MCF 10A (cell line): ENCODE measurements at regions not wholly inside any gene's neighbourhood (a gene's known extent, or its start where the extent isn't known, plus 50 kb on each side); places are given as distances from the start of the nearest gene placed in this dataset.

Source experiments
- BruUV-seq: library from RNA; stranded (reverse); fragments of 400-500 nt; replicated peaks from 2 replicates; lab custom pipeline; 2021; lab: Mats Ljungman, UMichigan
- CTCF ChIA-PET: fragments of 300-600 bp; sonication (Branson Sonifier 250); formaldehyde crosslinking; extraction: SDS; loops from one replicate; lab custom pipeline; 2021; ENCODE audit warnings: antibody characterized with exemption, inconsistent platforms; lab: Yijun Ruan, JAX
- POLR2A ChIA-PET: fragments of 300-600, 350-650 bp; sonication (Branson Sonifier 250); formaldehyde crosslinking; extraction: SDS; loops from one replicate; lab custom pipeline; 2020; ENCODE audit warnings: antibody characterized with exemption, inconsistent platforms; lab: Yijun Ruan, JAX
- DNase-seq: peaks from one replicate; pipeline ENCODE4 v3.0.0-alpha.2; 2018; ENCODE audit not compliant: unreplicated experiment
- H3K27ac Mint-ChIP-seq: one replicate; pipeline ENCODE4 v1.8.0; 2022; ENCODE audit warnings: mild to moderate bottlenecking, low read depth, mixed read lengths; ENCODE audit not compliant: unreplicated experiment
- H3K27me3 Mint-ChIP-seq: one replicate; pipeline ENCODE4 v1.8.0; 2022; ENCODE audit warnings: mixed read lengths; ENCODE audit not compliant: insufficient read depth, unreplicated experiment
- H3K36me3 Mint-ChIP-seq: one replicate; pipeline ENCODE4 v1.8.0; 2022; ENCODE audit warnings: mild to moderate bottlenecking, moderate library complexity, mixed read lengths; ENCODE audit not compliant: insufficient read depth, unreplicated experiment
- H3K4me1 Mint-ChIP-seq: one replicate; pipeline ENCODE4 v1.8.0; 2022; ENCODE audit warnings: mixed read lengths; ENCODE audit not compliant: insufficient read depth, unreplicated experiment
- H3K4me3 Mint-ChIP-seq: one replicate; pipeline ENCODE4 v1.8.0; 2022; ENCODE audit warnings: mild to moderate bottlenecking, moderate library complexity, mixed read lengths; ENCODE audit not compliant: unreplicated experiment
- H3K9me3 Mint-ChIP-seq: one replicate; pipeline ENCODE4 v1.8.0; 2022; ENCODE audit warnings: mixed read lengths; ENCODE audit not compliant: unreplicated experiment
- intact Hi-C: fragments of 100-400 bp; cut with micrococcal nuclease; formaldehyde crosslinking; loops from 2 replicates; pipeline ENCODE4 v1.14.1; 2022
- TF ChIP-seq, protein P1 (sequence below): fragments of 200-600 bp; IDR thresholded peaks from one replicate; pipeline ENCODE4 v1.8.0; 2022; ENCODE audit warnings: antibody characterized with exemption, mild to moderate bottlenecking; ENCODE audit not compliant: unreplicated experiment

DNA sequence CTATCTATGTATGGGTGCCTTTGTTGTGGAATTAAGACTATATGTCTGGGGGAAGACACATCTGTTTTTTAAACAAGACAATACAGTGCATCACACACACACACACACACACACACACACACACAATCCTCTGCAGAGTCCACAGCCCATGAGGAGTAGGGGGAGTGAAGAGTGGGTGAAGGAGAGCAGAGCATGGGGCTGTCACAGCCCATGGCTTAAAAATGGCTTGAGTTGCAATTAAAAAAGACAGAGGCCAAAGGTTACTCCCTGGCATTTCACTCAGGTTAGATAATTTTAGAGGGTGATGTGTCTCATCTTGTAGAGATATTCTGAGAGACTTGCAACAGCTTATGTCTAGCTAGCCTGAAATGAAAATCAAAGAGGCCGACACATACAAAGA is 176.5 kb upstream of the PLXNA2 start:
- ChIA-PET CTCF (interaction anchor here (1.1 kb wide), 1 partner anchor 36 kb away, joined by 3 read pairs; no protein-coding TSS in a partner anchor), POLR2A (interaction anchor here (0.6 to 1.3 kb wide), 3 partner anchors 11 to 54 kb away, joined by 3 read pairs; no protein-coding TSS in a partner anchor)
- H3K27me3 Mint-ChIP-seq, result no peaks in the 10 kb centered on the region
- intact Hi-C loops, result no loop called here
- no peak for DNase-seq
- H3K36me3 Mint-ChIP-seq, result no peaks in the 10 kb centered on the region
- BruUV-seq, result no TSS peak
- TF ChIP-seq, protein P1, sequence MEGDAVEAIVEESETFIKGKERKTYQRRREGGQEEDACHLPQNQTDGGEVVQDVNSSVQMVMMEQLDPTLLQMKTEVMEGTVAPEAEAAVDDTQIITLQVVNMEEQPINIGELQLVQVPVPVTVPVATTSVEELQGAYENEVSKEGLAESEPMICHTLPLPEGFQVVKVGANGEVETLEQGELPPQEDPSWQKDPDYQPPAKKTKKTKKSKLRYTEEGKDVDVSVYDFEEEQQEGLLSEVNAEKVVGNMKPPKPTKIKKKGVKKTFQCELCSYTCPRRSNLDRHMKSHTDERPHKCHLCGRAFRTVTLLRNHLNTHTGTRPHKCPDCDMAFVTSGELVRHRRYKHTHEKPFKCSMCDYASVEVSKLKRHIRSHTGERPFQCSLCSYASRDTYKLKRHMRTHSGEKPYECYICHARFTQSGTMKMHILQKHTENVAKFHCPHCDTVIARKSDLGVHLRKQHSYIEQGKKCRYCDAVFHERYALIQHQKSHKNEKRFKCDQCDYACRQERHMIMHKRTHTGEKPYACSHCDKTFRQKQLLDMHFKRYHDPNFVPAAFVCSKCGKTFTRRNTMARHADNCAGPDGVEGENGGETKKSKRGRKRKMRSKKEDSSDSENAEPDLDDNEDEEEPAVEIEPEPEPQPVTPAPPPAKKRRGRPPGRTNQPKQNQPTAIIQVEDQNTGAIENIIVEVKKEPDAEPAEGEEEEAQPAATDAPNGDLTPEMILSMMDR, result no peak
- no peak overlapping the region for H3K27ac Mint-ChIP-seq
- H3K4me1 Mint-ChIP-seq, result no peaks in the 10 kb centered on the region
- no peaks in the 10 kb centered on the region for H3K9me3 Mint-ChIP-seq
- H3K4me3 Mint-ChIP-seq, result no peak overlapping the region

DNA sequence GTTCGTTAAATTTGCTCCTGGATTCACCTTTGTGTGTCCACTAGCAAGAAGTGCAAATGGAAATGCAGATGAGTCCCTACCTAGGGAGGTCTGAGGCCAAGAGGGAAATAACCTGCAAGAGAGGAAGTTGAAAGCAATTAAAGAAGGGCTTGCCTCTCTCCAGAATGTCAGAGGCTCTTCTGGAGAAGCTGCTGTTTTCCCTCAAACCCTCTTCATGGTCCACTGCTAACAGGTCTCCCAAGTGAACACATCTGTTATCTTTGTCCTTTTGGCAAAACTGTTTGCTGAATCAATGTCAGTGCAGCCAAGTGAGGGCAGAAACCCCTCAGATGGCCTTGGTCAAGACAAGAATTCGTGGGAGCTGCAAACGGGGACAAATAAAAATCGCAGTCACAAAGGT is 177.3 kb upstream of the PLXNA2 start:
- ChIA-PET POLR2A (interaction anchor here (1.0 kb wide), 1 partner anchor 12 kb away, joined by 4 read pairs; no protein-coding TSS in a partner anchor), CTCF (interaction anchor here (0.5 to 1.1 kb wide), 3 partner anchors 37 to 525 kb away, joined by 3 read pairs; no protein-coding TSS in a partner anchor)
- Mint-ChIP-seq H3K27me3 (no peaks in the 10 kb centered on the region), H3K36me3 (no peaks in the 10 kb centered on the region), H3K27ac (no peak overlapping the region), H3K9me3 (no peaks in the 10 kb centered on the region), H3K4me3 (no peak overlapping the region), H3K4me1 (no peaks in the 10 kb centered on the region)
- TF ChIP-seq, protein P1, result no peak
- no peak for DNase-seq
- no TSS peak for BruUV-seq
- intact Hi-C loops, result no loop called here

DNA sequence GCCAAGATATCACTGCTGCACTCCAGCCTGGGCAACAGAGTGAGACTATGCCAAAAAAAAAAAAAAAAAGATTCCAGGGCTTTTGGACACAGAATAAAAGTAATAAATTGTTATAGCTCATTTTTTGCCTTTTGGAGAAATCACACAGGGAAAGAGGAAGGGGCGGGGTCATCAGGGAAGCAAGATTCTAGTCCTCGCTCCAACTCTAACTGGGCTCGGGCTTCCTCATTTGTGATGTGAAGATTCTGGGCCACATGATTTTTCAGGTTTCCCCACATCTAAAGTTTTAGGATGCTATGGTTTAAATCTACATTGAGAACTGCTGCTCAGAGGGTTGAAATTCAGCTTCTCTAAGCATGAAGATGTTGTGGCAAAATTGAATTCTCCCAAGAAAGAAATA is 179.3 kb upstream of the PLXNA2 start:
- H3K4me1 Mint-ChIP-seq, result no peaks in the 10 kb centered on the region
- ChIA-PET POLR2A (no interaction called here), CTCF (interaction anchor here (0.6 to 3.2 kb wide), 6 partner anchors 9 to 784 kb away, joined by 3 to 16 read pairs (median 4); no protein-coding TSS in a partner anchor)
- TF ChIP-seq, protein P1, result no peak
- H3K36me3 Mint-ChIP-seq, result no peaks in the 10 kb centered on the region
- H3K9me3 Mint-ChIP-seq, result no peaks in the 10 kb centered on the region
- DNase-seq, result no peak
- no peaks in the 10 kb centered on the region for H3K27me3 Mint-ChIP-seq
- H3K4me3 Mint-ChIP-seq, result no peak overlapping the region
- intact Hi-C loops, result no loop called here
- BruUV-seq, result no TSS peak
- no peak overlapping the region for H3K27ac Mint-ChIP-seq

DNA sequence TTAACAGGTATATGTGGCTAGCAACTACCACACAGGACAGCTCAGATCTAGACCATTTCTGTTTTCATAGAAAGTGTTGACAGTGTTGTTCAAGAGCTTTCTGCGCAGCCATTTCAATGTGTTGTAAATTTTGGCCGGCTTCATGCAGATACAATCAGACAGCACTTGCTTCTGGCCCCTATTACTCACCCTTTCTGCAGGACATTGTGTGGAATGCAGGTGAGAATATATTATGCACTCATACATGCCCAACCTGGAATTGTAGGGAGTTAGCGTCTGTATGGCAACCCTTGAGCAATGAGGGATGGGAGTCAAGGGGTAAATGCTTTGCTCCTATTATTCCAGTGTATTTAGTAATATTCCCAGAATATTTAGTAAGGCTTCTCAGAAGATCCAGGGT is 180.9 kb upstream of the PLXNA2 start:
- DNase-seq, result no peak
- no peaks in the 10 kb centered on the region for H3K36me3 Mint-ChIP-seq
- H3K9me3 Mint-ChIP-seq, result no peaks in the 10 kb centered on the region
- no peak overlapping the region for H3K27ac Mint-ChIP-seq
- no peak overlapping the region for H3K4me3 Mint-ChIP-seq
- ChIA-PET CTCF (interaction anchor here (1.1 to 3.2 kb wide), 3 partner anchors 8 to 783 kb away, joined by 3 to 16 read pairs (median 5); no protein-coding TSS in a partner anchor), POLR2A (interaction anchor here (0.6 to 1.1 kb wide), 2 partner anchors 49 to 808 kb away, joined by 3 read pairs; no protein-coding TSS in a partner anchor)
- no TSS peak for BruUV-seq
- intact Hi-C loops, result no loop called here
- no peaks in the 10 kb centered on the region for H3K27me3 Mint-ChIP-seq
- H3K4me1 Mint-ChIP-seq, result no peaks in the 10 kb centered on the region
- TF ChIP-seq, protein P1, result no peak
